ENCODE measurements at regions not wholly inside any gene's neighbourhood (a gene's known extent, or its start where the extent isn't known, plus 50 kb on each side); places are given as distances from the start of the nearest gene placed in this dataset.

DNA sequence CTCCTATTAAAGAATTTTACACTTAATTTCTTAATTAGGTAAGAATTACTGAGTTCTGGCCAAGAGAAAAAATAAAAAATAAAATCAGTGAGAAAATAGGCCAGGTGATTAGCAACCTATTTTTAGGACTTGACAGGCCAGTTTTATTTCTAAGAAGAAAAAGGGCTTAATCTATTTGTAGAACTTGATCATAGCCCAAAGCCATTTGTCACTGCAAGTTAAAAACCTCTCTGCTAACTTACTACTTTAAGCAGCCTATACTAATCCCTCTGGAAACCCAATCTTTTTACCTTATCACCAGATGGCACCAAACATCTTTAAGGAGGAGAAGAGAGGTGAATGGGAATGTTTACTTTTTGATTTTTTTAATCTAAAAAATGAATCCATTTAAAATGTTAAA lies 222.1 kb upstream of the RHOBTB1 start:
- H3K27ac ChIP-seq: peak overlapping the region; percentile 66
- TF ChIP-seq, protein P1, sequence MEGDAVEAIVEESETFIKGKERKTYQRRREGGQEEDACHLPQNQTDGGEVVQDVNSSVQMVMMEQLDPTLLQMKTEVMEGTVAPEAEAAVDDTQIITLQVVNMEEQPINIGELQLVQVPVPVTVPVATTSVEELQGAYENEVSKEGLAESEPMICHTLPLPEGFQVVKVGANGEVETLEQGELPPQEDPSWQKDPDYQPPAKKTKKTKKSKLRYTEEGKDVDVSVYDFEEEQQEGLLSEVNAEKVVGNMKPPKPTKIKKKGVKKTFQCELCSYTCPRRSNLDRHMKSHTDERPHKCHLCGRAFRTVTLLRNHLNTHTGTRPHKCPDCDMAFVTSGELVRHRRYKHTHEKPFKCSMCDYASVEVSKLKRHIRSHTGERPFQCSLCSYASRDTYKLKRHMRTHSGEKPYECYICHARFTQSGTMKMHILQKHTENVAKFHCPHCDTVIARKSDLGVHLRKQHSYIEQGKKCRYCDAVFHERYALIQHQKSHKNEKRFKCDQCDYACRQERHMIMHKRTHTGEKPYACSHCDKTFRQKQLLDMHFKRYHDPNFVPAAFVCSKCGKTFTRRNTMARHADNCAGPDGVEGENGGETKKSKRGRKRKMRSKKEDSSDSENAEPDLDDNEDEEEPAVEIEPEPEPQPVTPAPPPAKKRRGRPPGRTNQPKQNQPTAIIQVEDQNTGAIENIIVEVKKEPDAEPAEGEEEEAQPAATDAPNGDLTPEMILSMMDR (conservative IDR thresholded peaks at IDR 0.05): peak; percentile 52

GRCh38 chr10:61164458-61165160 lies 220.6 kb upstream of the RHOBTB1 start:
- TF ChIP-seq, protein P1 (conservative IDR thresholded peaks at IDR 0.05): no peak
- H3K27ac ChIP-seq: peak overlapping the region; percentile 66

DNA sequence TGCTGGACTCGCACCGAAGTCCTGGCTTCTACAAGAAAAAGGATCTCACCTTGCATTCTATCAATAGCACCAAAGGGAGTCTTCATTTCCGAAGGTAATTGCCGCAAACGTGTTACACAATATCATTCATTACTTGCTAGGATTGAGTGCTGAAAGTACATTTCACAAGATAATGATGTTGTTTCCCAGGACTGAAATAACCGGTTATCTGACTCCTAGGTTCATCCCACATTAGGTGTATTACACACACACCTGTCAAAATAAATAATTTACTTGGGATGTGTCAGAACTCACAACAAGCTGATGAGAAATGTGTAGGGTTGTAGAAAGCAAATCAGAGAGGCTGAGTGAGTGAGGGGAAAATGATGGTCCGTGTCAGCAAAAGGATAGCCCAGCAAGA lies 219.4 kb upstream of the RHOBTB1 start:
- H3K27ac ChIP-seq: no peak overlapping the region; the same call in 1 of the 2 replicates
- TF ChIP-seq, protein P1 (conservative IDR thresholded peaks at IDR 0.05): no peak

GRCh38 chr10:61160253-61160652 lies 216.3 kb upstream of the RHOBTB1 start:
- H3K27ac ChIP-seq: no peak overlapping the region
- TF ChIP-seq, protein P1 (conservative IDR thresholded peaks at IDR 0.05): no peak

DNA sequence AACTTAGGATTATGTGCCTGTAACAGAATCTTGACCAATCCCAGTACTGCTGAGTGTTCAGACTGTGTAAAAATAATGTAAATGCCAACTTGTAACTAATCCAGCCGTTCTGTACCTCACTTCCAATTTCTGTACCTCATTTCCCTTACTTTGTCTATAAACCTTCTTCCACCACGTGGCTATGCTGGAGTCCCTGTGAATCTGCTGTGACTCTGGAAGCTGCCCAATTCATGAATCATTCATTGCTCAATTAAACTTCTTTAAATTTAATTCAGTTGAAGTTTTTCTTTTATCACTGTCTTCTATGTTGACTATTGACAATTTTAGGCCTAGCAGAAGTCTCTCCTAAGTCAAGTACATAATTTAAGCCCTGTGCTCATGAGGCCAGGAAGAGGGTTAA lies 215.3 kb upstream of the RHOBTB1 start:
- TF ChIP-seq, protein P1 (conservative IDR thresholded peaks at IDR 0.05): no peak
- no peak overlapping the region for H3K27ac ChIP-seq

DNA sequence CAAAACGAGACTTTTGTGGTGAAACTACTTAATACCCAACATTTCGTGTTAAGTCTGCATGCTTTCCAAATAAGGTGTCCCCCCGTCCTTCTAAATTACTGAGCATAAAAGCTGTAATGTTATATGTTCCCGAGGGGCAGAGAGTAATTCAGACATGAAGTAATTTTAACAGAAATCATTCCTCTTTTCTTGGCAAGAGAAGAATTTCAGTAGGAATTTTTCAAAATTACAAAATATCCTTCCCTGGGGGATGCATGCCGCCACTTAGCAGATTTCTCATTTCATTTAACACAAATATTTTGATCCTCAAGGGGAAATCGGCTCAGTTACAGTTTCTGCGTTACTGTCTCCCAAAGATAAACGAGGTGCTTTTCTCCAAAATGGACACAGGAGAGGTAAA lies 213.2 kb upstream of the RHOBTB1 start:
- H3K27ac ChIP-seq: no peak overlapping the region
- TF ChIP-seq, protein P1 (conservative IDR thresholded peaks at IDR 0.05): no peak

DNA sequence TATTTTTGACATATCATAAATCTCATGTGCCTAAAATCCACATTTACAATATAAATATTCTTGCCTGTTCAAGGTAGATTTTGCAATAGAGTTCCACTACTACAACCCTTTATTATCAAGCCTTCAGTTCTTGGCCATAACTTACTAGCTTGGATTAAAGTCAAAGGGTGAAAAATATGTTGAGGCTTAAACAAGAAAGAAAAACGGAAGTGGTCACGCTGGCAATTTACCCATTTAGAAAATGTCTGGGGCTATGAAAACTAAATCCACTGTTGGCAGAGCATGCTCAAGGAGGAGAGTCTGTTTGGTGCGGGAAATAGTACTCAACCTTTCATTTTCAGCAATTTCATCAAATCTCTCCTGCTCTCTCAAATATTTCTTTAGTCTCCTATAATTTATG lies 209.8 kb upstream of the RHOBTB1 start:
- TF ChIP-seq, protein P1 (conservative IDR thresholded peaks at IDR 0.05): no peak
- H3K27ac ChIP-seq: no peak overlapping the region

All from VCaP (cell line).